Smooth muscle cell (in vitro differentiated cells): ENCODE measurements at regions not wholly inside any gene's neighbourhood (a gene's known extent, or its start where the extent isn't known, plus 50 kb on each side); places are given as distances from the start of the nearest gene placed in this dataset.

Experiments used
- DNase-seq: peaks from one replicate; lab custom pipeline; 2025; ENCODE audit not compliant: unreplicated experiment; lab: John Stamatoyannopoulos, UW
- H2AFZ ChIP-seq: fragments of 200-600 bp; sonication (generic); 2 replicates; pipeline ENCODE4 v1.6.0; 2016; ENCODE audit warnings: antibody characterized with exemption, low read depth, mild to moderate bottlenecking
- H3F3A ChIP-seq: fragments of 200-600 bp; sonication (generic); 2 replicates; pipeline ENCODE4 v1.6.0; 2017; ENCODE audit warnings: antibody characterized with exemption, low read depth
- H3K27ac ChIP-seq: fragments of 200-600 bp; sonication (generic); 2 replicates; pipeline ENCODE4 v1.5.1; 2016; ENCODE audit warnings: low read depth, mild to moderate bottlenecking
- H3K27me3 ChIP-seq: fragments of 200-600 bp; sonication (generic); 2 replicates; pipeline ENCODE4 v1.6.1; 2016; ENCODE audit warnings: low read depth, mild to moderate bottlenecking
- H3K36me3 ChIP-seq: fragments of 200-600 bp; sonication (generic); 2 replicates; pipeline ENCODE4 v1.5.1; 2016; ENCODE audit warnings: low read depth
- H3K4me1 ChIP-seq: fragments of 200-600 bp; sonication (generic); 2 replicates; pipeline ENCODE4 v1.5.1; 2016; ENCODE audit warnings: low read depth
- H3K4me2 ChIP-seq: fragments of 200-600 bp; sonication (generic); 2 replicates; pipeline ENCODE4 v1.6.0; 2016; ENCODE audit warnings: mild to moderate bottlenecking
- H3K4me3 ChIP-seq: fragments of 200-600 bp; sonication (generic); 2 replicates; pipeline ENCODE4 v1.5.1; 2016; ENCODE audit warnings: mild to moderate bottlenecking
- H3K79me2 ChIP-seq: fragments of 200-600 bp; sonication (generic); 2 replicates; pipeline ENCODE4 v1.6.0; 2016; ENCODE audit warnings: low read depth, mild to moderate bottlenecking
- H3K9ac ChIP-seq: fragments of 200-600 bp; sonication (generic); 2 replicates; pipeline ENCODE4 v1.6.0; 2016; ENCODE audit warnings: low read depth
- H3K9me3 ChIP-seq: fragments of 200-600 bp; sonication (generic); replicated peaks from 2 replicates; pipeline ENCODE4 v1.5.1; 2016; ENCODE audit warnings: low read depth
- H4K20me1 ChIP-seq: fragments of 200-600 bp; sonication (generic); 2 replicates; pipeline ENCODE4 v1.6.0; 2016; ENCODE audit warnings: low read depth
- WGBS: methylation state at CpG from one replicate; pipeline ENCODE4 v1.1.7; 2016; ENCODE audit warnings: low lambda C conversion rate; 5-methylcytosine and 5-hydroxymethylcytosine counted together
- TF ChIP-seq, protein P1 (sequence below): fragments of 200-600 bp; sonication (generic); IDR thresholded peaks from 2 replicates; pipeline ENCODE4 v1.5.1; 2017; ENCODE audit warnings: borderline replicate concordance, mild to moderate bottlenecking, antibody characterized with exemption; ENCODE audit not compliant: insufficient read depth, poor library complexity, severe bottlenecking

DNA sequence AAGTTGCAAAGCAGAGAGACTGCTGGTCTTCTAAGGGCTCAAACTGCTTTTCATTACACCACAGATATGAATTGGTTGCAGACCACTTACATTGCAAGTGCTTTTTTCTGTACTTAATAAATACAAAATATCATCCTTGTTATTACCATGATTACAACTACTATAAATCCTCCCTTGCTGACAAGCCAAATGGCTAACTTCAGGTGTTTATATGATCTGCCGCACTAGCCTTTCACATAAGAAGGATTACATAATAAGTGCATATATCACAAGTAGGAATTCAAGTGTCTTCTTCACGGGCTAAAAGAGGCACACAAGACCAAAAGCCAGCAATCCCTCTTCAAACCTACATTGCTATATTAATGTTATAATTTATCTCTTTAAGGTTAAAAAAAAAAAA, 373.0 kb downstream of the ZEB2 start:
- DNase-seq = no peak
- H3K79me2 ChIP-seq = no peaks in the 10 kb centered on the region
- no peak overlapping the region for H2AFZ ChIP-seq
- no peak overlapping the region for H3K4me3 ChIP-seq
- no peaks in the 10 kb centered on the region for H3F3A ChIP-seq
- no peak overlapping the region for H3K4me2 ChIP-seq
- WGBS = 98% methylated on average over 2 of the region's 2 CpGs
- H3K36me3 ChIP-seq = no peaks in the 10 kb centered on the region
- no peaks in the 10 kb centered on the region for H3K27me3 ChIP-seq
- no peak overlapping the region for H3K9ac ChIP-seq
- TF ChIP-seq, protein P1, sequence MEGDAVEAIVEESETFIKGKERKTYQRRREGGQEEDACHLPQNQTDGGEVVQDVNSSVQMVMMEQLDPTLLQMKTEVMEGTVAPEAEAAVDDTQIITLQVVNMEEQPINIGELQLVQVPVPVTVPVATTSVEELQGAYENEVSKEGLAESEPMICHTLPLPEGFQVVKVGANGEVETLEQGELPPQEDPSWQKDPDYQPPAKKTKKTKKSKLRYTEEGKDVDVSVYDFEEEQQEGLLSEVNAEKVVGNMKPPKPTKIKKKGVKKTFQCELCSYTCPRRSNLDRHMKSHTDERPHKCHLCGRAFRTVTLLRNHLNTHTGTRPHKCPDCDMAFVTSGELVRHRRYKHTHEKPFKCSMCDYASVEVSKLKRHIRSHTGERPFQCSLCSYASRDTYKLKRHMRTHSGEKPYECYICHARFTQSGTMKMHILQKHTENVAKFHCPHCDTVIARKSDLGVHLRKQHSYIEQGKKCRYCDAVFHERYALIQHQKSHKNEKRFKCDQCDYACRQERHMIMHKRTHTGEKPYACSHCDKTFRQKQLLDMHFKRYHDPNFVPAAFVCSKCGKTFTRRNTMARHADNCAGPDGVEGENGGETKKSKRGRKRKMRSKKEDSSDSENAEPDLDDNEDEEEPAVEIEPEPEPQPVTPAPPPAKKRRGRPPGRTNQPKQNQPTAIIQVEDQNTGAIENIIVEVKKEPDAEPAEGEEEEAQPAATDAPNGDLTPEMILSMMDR = no peak
- no peaks in the 10 kb centered on the region for H3K4me1 ChIP-seq
- no peaks in the 10 kb centered on the region for H4K20me1 ChIP-seq
- no peak overlapping the region for H3K27ac ChIP-seq
- no peaks in the 10 kb centered on the region for H3K9me3 ChIP-seq

DNA sequence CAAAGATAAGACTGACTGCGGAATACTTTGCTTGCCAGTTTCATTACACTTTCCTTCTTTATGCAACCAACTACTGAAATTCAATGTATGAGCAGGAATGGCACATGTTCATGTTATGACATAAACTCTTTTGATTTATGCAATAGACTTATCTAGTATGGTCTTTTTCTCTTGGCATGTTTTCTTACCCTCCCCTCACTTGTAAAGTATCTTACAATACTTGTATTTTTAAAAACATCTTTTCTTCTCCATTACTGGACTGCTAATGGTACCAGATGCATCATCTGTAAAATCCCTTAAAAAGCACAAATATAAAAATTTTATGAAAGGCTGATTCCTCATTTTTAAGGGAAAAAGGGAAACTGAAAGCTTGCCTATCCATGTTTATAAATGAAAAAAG, 373.8 kb downstream of the ZEB2 start:
- no peaks in the 10 kb centered on the region for H3K79me2 ChIP-seq
- no peaks in the 10 kb centered on the region for H3F3A ChIP-seq
- TF ChIP-seq, protein P1 = no peak
- no peak overlapping the region for H3K27ac ChIP-seq
- H3K9ac ChIP-seq = no peak overlapping the region
- no peak for DNase-seq
- H4K20me1 ChIP-seq = no peaks in the 10 kb centered on the region
- no peak overlapping the region for H3K4me3 ChIP-seq
- H2AFZ ChIP-seq = no peak overlapping the region
- no peaks in the 10 kb centered on the region for H3K36me3 ChIP-seq
- H3K4me1 ChIP-seq = no peaks in the 10 kb centered on the region
- WGBS = 48% methylated on average over 1 of the region's 1 CpG
- H3K4me2 ChIP-seq = no peak overlapping the region
- no peaks in the 10 kb centered on the region for H3K9me3 ChIP-seq
- no peaks in the 10 kb centered on the region for H3K27me3 ChIP-seq

DNA sequence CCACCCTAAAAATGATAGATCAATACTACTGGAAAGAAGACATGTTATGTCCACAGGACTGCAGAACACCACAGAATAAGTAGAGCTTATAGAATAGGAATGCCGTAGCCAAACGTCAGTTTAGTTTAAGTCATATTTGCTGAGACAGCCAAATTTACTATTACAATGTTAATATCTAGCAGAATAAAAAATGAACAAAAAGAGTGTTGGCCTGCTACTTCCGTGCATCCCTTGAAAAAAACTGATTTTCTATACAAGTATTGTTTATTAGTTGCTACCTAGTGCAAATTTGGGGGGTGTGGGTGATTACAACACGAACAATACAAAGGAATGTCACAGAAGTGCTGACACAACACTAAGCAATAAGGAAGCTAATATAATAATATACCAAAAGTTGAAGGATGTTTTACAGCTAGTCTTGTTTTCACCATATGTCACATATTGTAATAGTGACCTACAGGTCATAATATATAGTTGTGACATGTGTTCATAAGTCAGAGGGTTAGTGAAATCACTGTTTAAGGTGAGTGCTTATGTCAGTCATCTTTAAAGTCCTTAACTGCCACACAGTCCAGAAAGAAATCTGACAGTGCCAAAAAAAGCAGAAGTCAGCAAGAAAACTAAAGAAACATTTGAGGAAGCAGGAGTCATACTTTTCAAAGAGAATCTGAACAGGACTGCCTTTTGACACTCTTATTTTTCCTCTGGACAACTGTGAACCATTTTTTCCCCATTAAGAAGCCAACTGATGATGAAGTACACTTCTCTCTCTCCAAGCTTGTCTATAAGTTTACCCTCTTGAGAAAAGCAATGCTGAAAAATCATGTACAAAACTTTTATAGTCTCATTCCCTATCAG, 376.4 kb downstream of the ZEB2 start:
- 92% methylated on average over 4 of the region's 4 CpGs for WGBS
- no peak overlapping the region for H3K9ac ChIP-seq
- no peak overlapping the region for H3K4me3 ChIP-seq
- TF ChIP-seq, protein P1 = no peak
- peak overlapping the region; percentile 24 for H3K4me2 ChIP-seq
- H4K20me1 ChIP-seq = no peaks in the 10 kb centered on the region
- H3K4me1 ChIP-seq = peaks cover 2% of the 10 kb centered on the region
- no peaks in the 10 kb centered on the region for H3K79me2 ChIP-seq
- no peak for DNase-seq
- no peaks in the 10 kb centered on the region for H3K36me3 ChIP-seq
- no peaks in the 10 kb centered on the region for H3K9me3 ChIP-seq
- H3F3A ChIP-seq = no peaks in the 10 kb centered on the region
- no peak overlapping the region for H2AFZ ChIP-seq
- H3K27ac ChIP-seq = peak overlapping the region; percentile 7
- no peaks in the 10 kb centered on the region for H3K27me3 ChIP-seq

DNA sequence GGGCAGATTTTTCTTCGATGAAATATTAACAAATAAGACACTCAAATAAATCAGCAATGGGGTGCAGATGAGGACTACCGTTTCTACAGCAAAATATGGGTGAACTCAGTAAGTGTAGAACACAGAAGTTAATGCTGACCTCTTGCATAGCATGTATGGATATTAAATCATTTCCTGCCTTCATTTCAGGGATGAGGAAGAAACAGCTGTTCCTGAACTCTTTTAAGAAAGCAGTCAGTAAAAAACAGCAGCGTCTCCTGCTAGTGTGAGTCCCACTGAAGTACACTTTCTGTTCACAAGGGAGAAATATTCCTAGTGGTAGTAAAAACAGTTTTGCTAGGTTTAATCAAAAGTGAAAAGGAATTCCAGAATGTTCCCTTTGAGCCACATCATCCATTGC, 379.0 kb downstream of the ZEB2 start:
- TF ChIP-seq, protein P1 = no peak
- H3K27me3 ChIP-seq = no peaks in the 10 kb centered on the region
- no peak overlapping the region for H3K4me3 ChIP-seq
- no peaks in the 10 kb centered on the region for H3F3A ChIP-seq
- DNase-seq = no peak
- peaks cover 13% of the 10 kb centered on the region for H3K4me1 ChIP-seq
- H3K9me3 ChIP-seq = no peaks in the 10 kb centered on the region
- no peak overlapping the region for H3K27ac ChIP-seq
- WGBS = 95% methylated on average over 3 of the region's 3 CpGs
- H4K20me1 ChIP-seq = no peaks in the 10 kb centered on the region
- no peak overlapping the region for H3K9ac ChIP-seq
- no peaks in the 10 kb centered on the region for H3K36me3 ChIP-seq
- no peaks in the 10 kb centered on the region for H3K79me2 ChIP-seq
- H2AFZ ChIP-seq = no peak overlapping the region
- no peak overlapping the region for H3K4me2 ChIP-seq
